Stimulated activated CD4-positive, alpha-beta T cell treated with anti-CD3 and anti-CD28 coated beads, Interleukin-4, amount 100 ng/mL, for 4 hours (primary cell): ENCODE measurements at regions not wholly inside any gene's neighbourhood (a gene's known extent, or its start where the extent isn't known, plus 50 kb on each side); places are given as distances from the start of the nearest gene placed in this dataset.
"Not testable (repeated sequence)": the region's sequence is repeated elsewhere in the genome, so short reads cannot be mapped to it uniquely, and the experiment has no call there.

Source experiments
- DNase-seq, 2 experiments: peaks; one replicate each; pipeline ENCODE4 v3.0.0-alpha.2; 2020

DNA sequence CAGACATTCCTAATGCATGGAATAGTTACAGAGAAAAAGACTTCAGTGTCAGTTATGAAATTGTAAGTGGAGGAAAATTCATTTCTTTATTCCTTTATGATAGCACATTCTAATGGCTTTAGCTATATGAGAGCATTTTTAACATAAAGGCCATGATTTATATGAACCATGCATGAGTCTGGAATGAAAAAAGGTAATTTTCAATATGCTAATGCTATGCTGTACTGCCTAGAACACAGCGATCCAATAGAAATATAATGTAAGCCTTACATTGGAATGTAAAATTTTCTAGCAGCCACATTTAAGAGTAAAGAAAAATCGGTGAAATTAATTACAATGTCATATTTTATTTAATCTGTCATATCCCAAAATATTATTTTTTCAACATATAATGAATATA, 932.0 kb downstream of the C4orf33 start:
- no peak for DNase-seq

DNA sequence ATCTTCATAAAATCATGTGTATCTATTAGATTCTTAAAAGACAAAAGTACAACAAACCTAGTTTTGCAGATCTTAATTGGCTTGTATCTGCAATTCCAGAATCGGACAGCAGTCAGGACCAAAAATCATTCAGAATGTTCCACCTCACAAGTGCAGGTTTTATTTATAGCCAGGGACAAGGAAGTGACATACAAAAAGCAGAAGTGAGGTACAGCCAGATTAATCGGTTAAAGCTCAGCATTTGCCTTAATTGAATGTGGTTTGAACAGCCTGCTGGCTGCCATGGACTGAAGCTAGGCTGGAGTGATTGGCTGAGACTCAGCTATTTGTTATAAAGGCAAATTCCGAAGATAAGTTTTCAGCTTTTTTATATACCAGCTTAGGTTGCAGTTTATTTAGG, 932.6 kb downstream of the C4orf33 start:
- DNase-seq, result no peak

GRCh38 chr4:130029442-130029841, 933.5 kb downstream of the C4orf33 start:
- no peak for DNase-seq

GRCh38 chr4:130031858-130032257, 935.9 kb downstream of the C4orf33 start:
- DNase-seq, result no peak

DNA sequence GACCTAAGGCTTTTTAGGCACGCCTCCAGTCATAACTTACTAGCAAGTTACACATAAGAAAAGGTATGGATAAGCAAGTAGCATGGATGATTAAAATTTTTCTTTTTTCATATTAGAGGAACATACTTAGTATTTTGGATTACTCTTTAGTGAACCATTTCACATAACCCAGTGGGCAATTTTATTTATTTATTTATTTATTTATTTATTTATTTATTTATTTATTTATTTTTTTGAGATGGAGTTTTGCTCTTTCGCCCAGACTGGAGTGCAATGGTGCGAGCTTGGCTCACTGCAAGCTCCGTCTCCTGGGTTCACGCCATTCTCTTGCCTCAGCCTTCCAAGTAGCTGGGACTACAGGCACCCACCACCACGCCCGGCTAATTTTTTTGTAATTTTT, 937.7 kb downstream of the C4orf33 start:
- not testable (repeated sequence) for DNase-seq

DNA sequence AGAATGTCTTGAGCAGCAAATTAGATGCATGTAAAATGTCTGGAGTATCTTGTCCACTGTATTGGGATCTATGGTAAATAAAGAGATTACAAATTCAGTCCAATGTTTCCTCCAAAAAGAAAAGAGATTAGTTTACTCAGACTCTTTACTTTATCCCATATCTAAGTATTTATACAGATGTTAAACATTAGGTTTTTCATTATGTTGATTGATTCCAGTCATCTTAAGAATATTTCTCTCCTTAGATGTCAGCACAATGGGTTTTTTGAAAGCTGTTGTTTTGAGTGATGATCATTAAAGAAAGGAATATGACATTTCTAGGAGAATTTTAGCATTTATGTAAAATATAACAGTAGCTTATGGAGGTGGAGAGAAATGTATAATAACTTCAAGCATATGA, 938.9 kb downstream of the C4orf33 start:
- DNase-seq, result no peak

GRCh38 chr4:130035391-130035790, 939.4 kb downstream of the C4orf33 start:
- no peak for DNase-seq

GRCh38 chr4:130037866-130038265, 941.9 kb downstream of the C4orf33 start:
- DNase-seq, result not testable (repeated sequence)

DNA sequence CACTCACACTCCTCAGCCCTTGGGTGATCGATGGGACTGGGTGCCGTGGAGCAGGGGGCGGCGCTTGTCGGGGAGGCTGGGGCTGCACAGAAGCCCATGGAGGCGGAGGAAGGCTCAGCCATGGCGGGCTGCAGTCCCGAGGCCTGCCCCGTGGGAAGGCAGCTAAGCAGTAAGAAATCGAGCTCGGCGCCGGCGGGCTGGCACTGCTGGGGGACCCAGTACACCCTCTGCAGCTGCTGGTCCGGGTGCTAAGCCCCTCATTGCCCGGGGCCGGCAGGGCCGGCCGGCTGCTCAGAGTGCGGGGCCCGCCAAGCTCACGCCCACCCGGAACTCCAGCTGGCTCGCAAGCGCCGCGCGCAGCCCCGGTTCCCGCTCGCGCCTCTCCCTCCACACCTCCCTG, 942.6 kb downstream of the C4orf33 start:
- DNase-seq, result not testable (repeated sequence)

- no peak for DNase-seq
These were observed 947.8 kb downstream of the C4orf33 start for GRCh38 chr4:130043732-130044160.

GRCh38 chr4:130044788-130045531, 949.0 kb downstream of the C4orf33 start:
- no peak for DNase-seq

GRCh38 chr4:130053723-130054122, 957.8 kb downstream of the C4orf33 start:
- no peak for DNase-seq

- DNase-seq, result no peak
These were observed 959.0 kb downstream of the C4orf33 start for GRCh38 chr4:130054908-130055307.

GRCh38 chr4:130056286-130056685, 960.3 kb downstream of the C4orf33 start:
- no peak for DNase-seq

DNA sequence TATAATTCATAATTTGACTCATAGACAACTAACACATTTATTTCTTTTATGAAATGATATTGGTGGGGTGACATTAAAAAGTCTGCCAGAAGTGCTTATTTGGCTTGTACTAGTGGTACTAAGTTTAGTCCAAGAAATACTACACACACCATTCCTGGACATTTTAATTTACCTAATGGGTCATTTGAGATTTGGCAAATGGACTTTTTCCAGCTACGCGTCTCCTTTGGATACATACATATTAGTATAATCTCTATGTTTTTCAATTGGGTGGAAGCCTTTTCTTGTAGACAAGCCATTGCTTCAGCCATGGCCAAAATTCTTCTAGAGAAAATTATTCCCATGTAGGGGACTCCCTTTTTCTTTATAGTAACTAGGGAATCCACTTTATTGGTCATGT, 968.5 kb downstream of the C4orf33 start:
- DNase-seq, result no peak

- no peak for DNase-seq
These were observed 971.5 kb downstream of the C4orf33 start for GRCh38 chr4:130067419-130067818.

DNA sequence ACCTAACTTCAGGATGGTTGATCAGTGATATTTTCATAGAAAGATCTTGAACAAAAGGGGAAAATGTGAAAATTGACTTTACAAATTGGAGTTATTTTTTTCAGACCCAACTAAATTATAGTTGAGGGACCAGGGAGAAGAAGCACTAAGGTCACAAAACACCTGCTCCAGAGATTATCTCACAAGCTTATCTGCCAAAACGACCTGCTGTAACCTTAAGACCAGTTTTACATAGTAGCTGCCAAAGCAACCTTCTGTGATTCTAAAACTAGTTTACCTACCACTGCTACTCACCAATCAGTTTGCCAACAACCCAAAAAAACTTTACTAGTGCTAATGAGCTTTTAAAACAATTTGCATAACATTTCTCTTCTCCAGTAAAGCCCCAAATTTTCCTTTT, 972.1 kb downstream of the C4orf33 start:
- DNase-seq, result no peak

DNA sequence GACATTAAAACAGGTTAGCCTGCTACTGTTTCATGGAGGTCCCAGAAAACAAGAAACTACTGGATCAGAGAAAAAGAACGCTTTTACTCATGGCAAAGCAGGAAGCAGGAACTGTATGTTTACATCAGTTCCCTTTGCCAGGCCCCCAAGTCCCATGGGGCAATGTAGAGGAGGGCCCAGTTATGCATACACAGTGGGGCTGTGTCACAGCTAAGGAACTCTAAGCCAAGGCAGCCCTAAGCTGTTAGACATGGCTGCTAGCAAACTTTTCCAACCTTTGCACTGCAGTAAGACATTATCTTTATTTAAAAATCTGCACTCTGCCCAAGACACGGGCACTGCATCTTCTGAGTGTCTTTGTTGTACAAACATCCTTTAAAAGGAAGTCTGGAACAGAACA, 975.8 kb downstream of the C4orf33 start:
- no peak for DNase-seq

DNA sequence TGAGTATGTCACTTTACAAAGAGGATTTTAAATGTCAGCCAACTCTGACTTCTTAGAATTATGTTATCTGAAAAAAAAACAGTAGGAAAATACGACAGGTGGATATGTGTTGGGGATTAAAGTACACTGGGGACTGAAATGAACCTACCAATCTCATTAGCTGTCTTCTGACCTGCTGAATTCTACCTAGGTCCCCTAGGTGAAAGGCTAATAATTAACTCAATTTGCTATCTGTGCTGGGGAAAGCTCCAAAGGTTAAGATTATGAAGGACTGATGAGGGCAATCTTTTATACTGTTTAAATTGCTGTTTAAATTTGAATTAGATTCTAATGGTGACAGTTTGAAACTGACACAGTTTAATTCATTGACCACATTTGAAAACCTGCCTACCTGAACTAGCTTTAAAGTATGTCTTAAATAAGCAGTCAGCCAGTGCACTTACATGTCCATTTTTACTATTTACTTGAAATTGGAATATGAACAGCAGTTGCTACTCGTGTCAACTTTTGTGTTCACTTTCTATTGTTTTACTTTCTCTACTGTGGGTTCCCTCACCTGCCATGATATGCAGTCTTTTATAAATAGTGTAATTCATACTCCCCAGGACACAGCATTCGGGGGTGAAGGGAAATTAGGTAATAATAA, 977.3 kb downstream of the C4orf33 start:
- no peak for DNase-seq

- no peak for DNase-seq
These were observed 978.1 kb downstream of the C4orf33 start for GRCh38 chr4:130074096-130074495.

DNA sequence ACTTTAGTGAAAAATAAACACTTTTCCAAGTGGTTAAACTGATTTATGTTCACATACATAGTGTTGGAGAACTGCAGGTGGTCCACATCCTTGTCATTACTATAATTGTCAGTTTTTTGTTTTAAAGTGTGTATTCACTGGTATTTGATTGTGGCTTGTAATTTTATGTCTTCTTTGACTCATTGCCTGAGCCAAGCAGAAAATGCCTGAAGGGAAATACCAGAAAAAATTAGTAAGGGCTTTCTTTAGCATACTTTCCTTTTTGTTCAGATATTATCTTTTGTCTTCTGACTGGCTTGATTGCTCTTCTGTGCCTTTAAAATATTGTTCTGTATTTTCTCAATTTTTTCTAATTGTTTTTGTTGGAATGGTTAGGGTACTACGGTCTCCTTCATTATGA, 981.3 kb downstream of the C4orf33 start:
- no peak for DNase-seq

GRCh38 chr4:130079027-130079426, 983.1 kb downstream of the C4orf33 start:
- DNase-seq, result not testable (repeated sequence)

DNA sequence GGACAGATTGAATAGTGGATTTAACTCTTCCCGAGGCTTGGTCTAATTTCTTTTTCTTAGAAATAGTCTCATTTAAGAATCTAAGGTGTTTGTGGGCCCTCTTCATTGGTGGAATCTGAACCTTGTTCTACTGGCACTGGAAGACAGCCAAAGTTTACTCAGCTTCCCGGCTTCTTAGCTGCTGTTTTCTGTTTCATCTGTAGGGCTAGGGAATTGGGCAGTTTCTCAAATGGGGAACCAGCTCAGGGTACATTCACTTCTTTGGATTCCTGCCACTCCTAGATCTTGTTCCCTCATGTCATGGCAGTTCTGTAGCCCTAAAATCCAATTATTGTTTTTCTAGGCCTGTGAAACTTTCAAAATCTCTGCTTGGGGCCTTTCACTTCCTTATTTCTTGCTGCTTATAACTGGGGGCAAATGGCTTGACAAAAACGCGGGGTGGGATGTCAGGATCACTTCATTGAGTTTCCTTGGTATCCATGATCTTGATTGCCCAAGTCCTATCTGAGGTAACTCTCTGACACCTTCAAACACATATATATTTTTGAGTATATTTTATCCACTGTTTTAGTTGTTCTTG, 985.0 kb downstream of the C4orf33 start:
- DNase-seq, result no peak

GRCh38 chr4:130090427-130090826, 994.5 kb downstream of the C4orf33 start:
- no peak for DNase-seq
